Stimulated activated CD8-positive, alpha-beta memory T cell treated with anti-CD3 and anti-CD28 coated beads, Interleukin-2, amount 100 ng/mL, for 1 hour (primary cell): ENCODE measurements at regions not wholly inside any gene's neighbourhood (a gene's known extent, or its start where the extent isn't known, plus 50 kb on each side); places are given as distances from the start of the nearest gene placed in this dataset.
A peak's percentile ranks its signal among the peaks of the same experiment; 100 is the strongest.

Source experiments
- DNase-seq, 2 donors: peaks; one replicate each; pipeline ENCODE4 v3.0.0-alpha.2; 2020; ENCODE audit warnings: low read depth in 2 of 2

DNA sequence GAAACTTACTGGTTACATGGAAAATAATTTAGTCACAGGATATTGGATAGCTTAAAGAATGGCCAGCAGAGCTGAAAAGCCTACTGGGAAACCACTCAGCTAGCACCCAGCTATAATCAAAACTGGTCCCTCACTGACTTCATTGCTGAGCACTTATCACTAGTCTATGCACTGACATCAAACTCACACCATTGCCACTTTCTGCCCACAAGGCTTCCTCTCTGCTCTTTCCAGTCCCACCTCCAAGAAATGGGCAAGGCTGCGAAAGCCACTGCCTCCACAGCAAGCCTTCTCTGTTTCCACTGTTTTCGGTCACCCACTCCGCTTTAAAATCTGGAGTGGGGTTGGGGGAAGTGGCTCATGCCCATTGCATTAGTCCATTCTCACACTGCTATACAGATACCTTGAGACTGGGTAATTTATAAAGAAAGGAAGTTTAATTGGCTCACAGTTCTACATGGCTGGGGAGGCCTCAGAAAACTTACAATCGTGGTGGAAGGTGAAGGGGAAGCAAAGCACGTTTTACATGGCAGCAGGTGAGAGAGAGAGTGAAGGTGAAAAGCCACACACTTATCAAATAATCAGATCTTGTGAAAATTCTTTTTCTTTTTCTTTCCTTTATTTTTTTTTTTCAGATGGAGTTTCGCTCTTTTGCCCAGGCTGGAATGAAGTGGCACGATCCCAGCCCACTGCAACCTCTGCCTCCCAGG is 77.0 kb upstream of the CERS6 start:
- peak; percentile 5 to 8 for DNase-seq

DNA sequence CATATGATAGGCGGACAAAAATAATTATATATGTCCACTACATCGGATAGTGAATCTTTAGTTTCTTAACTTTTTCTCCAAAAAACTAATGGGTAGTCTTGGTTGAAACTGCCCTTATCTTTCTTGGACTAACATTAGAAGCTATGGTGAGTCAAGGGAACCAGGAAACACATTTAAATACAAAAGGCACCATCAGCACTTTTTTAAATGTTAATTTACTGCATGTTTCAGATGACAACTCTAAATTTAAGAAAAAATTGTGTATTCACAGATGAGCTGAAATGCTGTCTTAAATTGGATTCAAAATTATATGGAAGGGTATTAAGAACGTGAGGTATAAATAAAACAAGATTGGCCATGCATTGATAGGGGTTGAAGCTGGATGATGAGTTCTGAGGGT is 75.6 kb upstream of the CERS6 start:
- DNase-seq, result no peak

DNA sequence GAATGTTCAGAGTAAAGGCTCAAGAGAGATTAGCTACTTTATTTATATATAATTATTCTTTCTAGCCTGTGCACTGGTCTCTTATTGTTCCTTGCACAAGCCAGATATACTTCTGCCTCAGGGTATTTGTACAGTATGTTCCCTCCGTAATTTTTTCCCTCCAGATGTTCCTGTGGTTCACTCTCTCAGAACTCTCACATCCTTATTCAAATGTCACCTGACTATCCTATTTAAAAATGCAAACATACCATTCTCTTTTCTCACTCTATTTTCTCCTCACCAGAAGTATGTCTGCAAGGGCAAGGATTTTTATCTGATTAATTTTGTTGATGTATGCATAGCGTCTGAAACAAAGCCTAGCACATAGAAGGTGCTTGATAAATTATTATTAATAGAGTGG is 64.0 kb upstream of the CERS6 start:
- no peak for DNase-seq

DNA sequence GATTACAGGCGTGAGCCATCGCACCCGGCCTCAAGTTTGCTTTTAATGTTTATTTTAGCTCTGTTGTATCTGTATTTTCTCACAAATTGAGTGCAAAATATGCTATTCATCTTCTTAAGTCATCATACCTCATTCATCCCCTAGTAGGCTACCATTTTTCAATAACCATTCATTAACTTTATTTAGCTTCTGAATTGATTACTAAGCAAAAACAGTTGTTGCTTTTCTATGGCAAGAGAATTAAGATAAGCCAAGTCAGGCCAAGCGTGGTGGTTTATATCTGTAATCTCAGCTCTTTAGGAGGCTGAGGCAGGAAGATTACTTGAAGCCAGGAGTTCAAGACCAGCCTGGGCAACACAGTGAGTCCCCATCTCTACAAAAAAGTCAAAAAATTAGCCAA is 63.3 kb upstream of the CERS6 start:
- DNase-seq, result no peak

DNA sequence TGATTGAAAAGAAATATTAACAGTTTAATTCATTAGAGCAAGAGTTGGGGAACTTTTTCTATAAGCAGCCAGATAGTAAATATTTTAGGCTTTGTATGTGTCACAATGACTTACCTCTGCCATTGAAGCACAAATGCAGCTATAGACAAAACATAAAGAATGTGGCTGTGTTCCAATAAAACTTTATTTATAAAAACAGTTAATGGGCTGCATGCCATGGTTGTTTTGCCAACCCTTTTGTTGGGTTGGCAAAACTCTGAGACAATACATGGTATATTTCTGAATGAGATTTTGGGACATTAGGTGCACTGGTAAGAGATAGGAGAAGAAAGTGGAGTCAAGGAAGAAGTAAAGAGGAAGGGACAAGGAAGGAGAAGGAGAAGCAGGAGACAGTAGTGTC is 61.8 kb upstream of the CERS6 start:
- DNase-seq, result no peak

DNA sequence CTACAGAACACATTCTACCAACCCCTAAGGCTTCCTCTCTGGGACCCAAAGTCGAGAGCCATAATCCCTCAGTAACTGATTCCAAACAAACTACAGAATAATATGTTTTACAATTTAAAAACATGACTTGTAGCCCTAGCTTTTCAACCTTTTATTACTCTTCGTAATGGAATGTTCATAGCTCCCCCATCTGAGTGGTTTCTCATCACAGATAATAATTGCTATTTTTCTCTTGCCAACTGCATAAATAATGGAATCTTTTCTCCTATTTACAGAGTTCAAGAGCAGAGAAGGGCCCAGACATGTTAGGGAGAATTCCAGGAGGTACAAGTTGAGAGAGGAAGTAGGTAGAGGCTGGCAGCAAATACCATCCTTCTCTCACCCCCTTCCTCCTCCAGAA is 59.9 kb upstream of the CERS6 start:
- no peak for DNase-seq

DNA sequence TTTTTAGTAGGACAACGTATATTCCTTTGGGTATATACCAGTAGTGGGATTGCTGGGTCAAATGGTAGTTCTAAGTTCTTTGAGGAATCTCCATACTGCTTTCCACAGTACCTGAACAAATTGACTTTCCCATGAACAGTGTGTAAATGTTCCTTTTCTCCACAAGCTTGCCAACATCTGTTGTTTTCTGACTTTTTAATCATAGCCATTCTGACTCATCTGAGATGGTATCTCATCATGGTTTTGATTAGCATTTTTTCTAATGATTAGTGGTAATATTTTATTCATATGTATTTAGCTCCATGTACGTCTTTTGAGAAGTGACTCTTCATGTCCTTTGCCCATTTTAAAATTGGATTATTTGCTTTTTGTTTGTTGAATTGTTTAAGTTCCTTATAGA is 58.4 kb upstream of the CERS6 start:
- DNase-seq, result no peak

DNA sequence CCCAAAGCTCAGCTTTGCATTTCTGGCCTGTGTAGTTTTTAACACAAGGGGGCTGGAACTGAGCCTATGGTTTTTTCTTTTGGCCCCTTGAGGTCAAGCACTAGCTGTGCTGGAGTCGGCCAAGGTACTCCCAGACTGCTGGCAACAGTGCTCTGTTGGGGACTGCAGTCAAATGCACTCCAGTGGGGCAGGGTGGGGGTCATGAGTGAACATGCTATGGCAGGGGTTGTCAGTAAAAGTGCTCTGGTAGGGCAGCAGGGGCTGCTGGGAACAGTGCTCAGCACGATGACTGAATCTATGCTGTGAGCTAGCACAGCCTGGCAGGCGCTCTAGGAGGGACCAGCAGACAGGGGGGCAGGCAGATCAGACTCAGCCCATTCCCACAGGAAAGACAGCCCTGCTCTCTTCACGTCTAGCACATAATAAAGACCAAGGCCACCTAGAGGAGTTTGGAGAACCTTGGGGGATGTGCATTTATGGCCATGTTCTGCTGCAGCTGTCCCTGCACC is 55.0 kb upstream of the CERS6 start:
- no peak for DNase-seq

DNA sequence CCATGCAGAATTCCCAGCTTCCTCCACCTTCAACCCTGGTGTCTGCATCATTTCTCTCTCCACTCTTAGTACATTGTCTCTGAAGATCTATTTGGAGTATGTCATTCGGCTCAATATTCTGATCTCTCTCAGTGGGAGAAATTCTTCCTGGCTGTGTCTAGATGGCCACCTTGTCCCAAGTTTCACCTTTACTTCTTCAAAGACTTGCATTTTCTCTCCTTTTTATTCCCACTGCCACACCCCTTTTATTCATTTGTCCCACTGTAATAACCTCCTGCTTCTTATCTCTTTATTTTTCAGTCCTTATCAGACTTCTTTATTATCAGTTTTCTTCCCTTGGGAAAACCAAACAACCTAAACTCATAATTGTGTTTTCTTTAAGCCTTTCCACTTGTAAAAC is 54.3 kb upstream of the CERS6 start:
- no peak for DNase-seq

DNA sequence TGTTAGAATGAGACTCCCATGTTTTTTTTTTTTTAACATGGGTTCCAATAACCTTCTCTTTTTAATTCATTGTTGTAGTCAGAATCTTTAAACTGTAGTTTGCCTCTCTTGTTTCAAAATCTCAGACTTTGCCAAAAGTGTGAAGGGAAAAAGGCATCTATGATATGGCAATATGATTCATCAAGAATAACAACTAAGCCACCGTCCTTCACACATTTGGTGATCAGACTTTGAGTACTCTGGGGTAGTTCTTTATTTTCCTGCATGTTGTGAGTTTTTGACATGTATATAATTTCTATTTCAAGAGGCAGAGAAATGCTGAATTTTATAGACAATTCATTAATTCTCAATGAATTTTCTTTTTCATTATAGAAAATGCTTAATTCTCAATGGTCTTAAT is 53.5 kb upstream of the CERS6 start:
- DNase-seq, result no peak

DNA sequence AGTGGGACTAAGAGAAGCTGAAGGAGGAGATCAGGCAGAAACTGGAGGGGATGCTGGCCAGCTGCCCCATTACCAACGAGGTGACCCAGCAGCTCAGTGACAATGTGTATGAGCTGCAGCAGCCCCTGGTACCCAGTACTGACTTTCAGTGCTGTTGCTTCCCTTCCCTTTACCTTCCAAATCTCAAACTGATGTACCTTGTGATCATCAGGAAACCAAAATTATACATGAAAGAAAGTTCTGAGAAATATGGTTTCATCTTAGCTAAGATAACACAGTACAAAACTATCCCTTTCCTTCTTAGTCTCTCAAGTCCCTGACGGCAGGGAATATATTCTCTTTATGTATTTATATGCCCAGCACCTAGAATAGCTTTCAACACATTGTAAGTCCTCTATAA is 52.3 kb upstream of the CERS6 start:
- no peak for DNase-seq

DNA sequence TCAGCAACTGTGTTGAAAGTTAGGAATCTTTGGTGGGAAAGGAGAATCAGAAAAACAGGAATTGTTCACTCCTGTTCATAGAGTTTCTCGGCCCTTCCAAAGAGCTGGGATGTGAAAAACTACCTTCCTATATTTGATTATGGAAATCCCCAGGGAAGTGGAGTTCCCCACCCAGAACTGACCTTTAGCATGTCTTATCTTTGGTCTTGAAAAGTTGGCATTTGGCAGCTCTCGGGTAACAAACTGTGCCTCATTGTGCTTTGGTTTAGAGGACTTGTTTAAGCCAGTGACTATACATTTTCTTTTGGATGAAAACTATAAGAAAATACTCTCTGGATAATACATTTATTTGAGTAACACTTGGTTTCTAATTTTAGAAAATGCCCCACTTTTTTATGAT is 51.3 kb upstream of the CERS6 start:
- DNase-seq, result no peak
